8988T (cell line): ENCODE measurements at regions not wholly inside any gene's neighbourhood (a gene's known extent, or its start where the extent isn't known, plus 50 kb on each side); places are given as distances from the start of the nearest gene placed in this dataset.

ENCODE experiments used
- DNase-seq: peaks from one replicate; pipeline ENCODE4 v3.0.0; 2011

GRCh38 chr18:78006006-78006773 is 756.5 kb downstream of the GALR1 start:
- DNase-seq, result no peak

- no peak for DNase-seq
Observed at GRCh38 chr18:78006774-78007260, 757.2 kb downstream of the GALR1 start.

GRCh38 chr18:78010363-78010762 is 760.7 kb downstream of the GALR1 start:
- DNase-seq, result no peak

GRCh38 chr18:78017869-78018268 is 768.2 kb downstream of the GALR1 start:
- DNase-seq, result no peak

GRCh38 chr18:78021196-78021595 is 771.5 kb downstream of the GALR1 start:
- no peak for DNase-seq

GRCh38 chr18:78031589-78031988 is 781.9 kb downstream of the GALR1 start:
- no peak for DNase-seq

GRCh38 chr18:78031991-78032390 is 782.3 kb downstream of the GALR1 start:
- no peak for DNase-seq

GRCh38 chr18:78032574-78032973 is 782.9 kb downstream of the GALR1 start:
- DNase-seq, result no peak

- no peak for DNase-seq
Observed at GRCh38 chr18:78034755-78035154, 785.1 kb downstream of the GALR1 start.

GRCh38 chr18:78041218-78041617 is 791.6 kb downstream of the GALR1 start:
- no peak for DNase-seq

- no peak for DNase-seq
Observed at GRCh38 chr18:78046631-78047030, 797.0 kb downstream of the GALR1 start.

GRCh38 chr18:78049281-78049680 is 799.6 kb downstream of the GALR1 start:
- no peak for DNase-seq

GRCh38 chr18:78054801-78055200 is 805.2 kb downstream of the GALR1 start:
- DNase-seq, result no peak

GRCh38 chr18:78056011-78056410 is 806.4 kb downstream of the GALR1 start:
- DNase-seq, result no peak

GRCh38 chr18:78069784-78070664 is 820.4 kb downstream of the GALR1 start:
- no peak for DNase-seq

- no peak for DNase-seq
Observed at GRCh38 chr18:78071166-78071710, 821.6 kb downstream of the GALR1 start.

- no peak for DNase-seq
Observed at GRCh38 chr18:78071776-78072175, 822.1 kb downstream of the GALR1 start.

- DNase-seq, result no peak
Observed at GRCh38 chr18:78072375-78072774, 822.7 kb downstream of the GALR1 start.

GRCh38 chr18:78073275-78073674 is 823.6 kb downstream of the GALR1 start:
- DNase-seq, result no peak

GRCh38 chr18:78074400-78075020 is 824.9 kb downstream of the GALR1 start:
- DNase-seq, result no peak

GRCh38 chr18:78080081-78080480 is 830.4 kb downstream of the GALR1 start:
- DNase-seq, result no peak

GRCh38 chr18:78080761-78081160 is 831.1 kb downstream of the GALR1 start:
- no peak for DNase-seq

- DNase-seq, result no peak
Observed at GRCh38 chr18:78082816-78083215, 833.2 kb downstream of the GALR1 start.
